Smooth muscle cell (in vitro differentiated cells): ENCODE measurements at regions not wholly inside any gene's neighbourhood (a gene's known extent, or its start where the extent isn't known, plus 50 kb on each side); places are given as distances from the start of the nearest gene placed in this dataset.

Experiments used
- DNase-seq: peaks from one replicate; lab custom pipeline; 2025; ENCODE audit not compliant: unreplicated experiment; lab: John Stamatoyannopoulos, UW
- H2AFZ ChIP-seq: fragments of 200-600 bp; sonication (generic); 2 replicates; pipeline ENCODE4 v1.6.0; 2016; ENCODE audit warnings: antibody characterized with exemption, low read depth, mild to moderate bottlenecking
- H3F3A ChIP-seq: fragments of 200-600 bp; sonication (generic); 2 replicates; pipeline ENCODE4 v1.6.0; 2017; ENCODE audit warnings: antibody characterized with exemption, low read depth
- H3K27ac ChIP-seq: fragments of 200-600 bp; sonication (generic); 2 replicates; pipeline ENCODE4 v1.5.1; 2016; ENCODE audit warnings: low read depth, mild to moderate bottlenecking
- H3K27me3 ChIP-seq: fragments of 200-600 bp; sonication (generic); 2 replicates; pipeline ENCODE4 v1.6.1; 2016; ENCODE audit warnings: low read depth, mild to moderate bottlenecking
- H3K36me3 ChIP-seq: fragments of 200-600 bp; sonication (generic); 2 replicates; pipeline ENCODE4 v1.5.1; 2016; ENCODE audit warnings: low read depth
- H3K4me1 ChIP-seq: fragments of 200-600 bp; sonication (generic); 2 replicates; pipeline ENCODE4 v1.5.1; 2016; ENCODE audit warnings: low read depth
- H3K4me2 ChIP-seq: fragments of 200-600 bp; sonication (generic); 2 replicates; pipeline ENCODE4 v1.6.0; 2016; ENCODE audit warnings: mild to moderate bottlenecking
- H3K4me3 ChIP-seq: fragments of 200-600 bp; sonication (generic); 2 replicates; pipeline ENCODE4 v1.5.1; 2016; ENCODE audit warnings: mild to moderate bottlenecking
- H3K79me2 ChIP-seq: fragments of 200-600 bp; sonication (generic); 2 replicates; pipeline ENCODE4 v1.6.0; 2016; ENCODE audit warnings: low read depth, mild to moderate bottlenecking
- H3K9ac ChIP-seq: fragments of 200-600 bp; sonication (generic); 2 replicates; pipeline ENCODE4 v1.6.0; 2016; ENCODE audit warnings: low read depth
- H3K9me3 ChIP-seq: fragments of 200-600 bp; sonication (generic); replicated peaks from 2 replicates; pipeline ENCODE4 v1.5.1; 2016; ENCODE audit warnings: low read depth
- H4K20me1 ChIP-seq: fragments of 200-600 bp; sonication (generic); 2 replicates; pipeline ENCODE4 v1.6.0; 2016; ENCODE audit warnings: low read depth
- WGBS: methylation state at CpG from one replicate; pipeline ENCODE4 v1.1.7; 2016; ENCODE audit warnings: low lambda C conversion rate; 5-methylcytosine and 5-hydroxymethylcytosine counted together
- TF ChIP-seq, protein P1 (sequence below): fragments of 200-600 bp; sonication (generic); IDR thresholded peaks from 2 replicates; pipeline ENCODE4 v1.5.1; 2017; ENCODE audit warnings: borderline replicate concordance, mild to moderate bottlenecking, antibody characterized with exemption; ENCODE audit not compliant: insufficient read depth, poor library complexity, severe bottlenecking

DNA sequence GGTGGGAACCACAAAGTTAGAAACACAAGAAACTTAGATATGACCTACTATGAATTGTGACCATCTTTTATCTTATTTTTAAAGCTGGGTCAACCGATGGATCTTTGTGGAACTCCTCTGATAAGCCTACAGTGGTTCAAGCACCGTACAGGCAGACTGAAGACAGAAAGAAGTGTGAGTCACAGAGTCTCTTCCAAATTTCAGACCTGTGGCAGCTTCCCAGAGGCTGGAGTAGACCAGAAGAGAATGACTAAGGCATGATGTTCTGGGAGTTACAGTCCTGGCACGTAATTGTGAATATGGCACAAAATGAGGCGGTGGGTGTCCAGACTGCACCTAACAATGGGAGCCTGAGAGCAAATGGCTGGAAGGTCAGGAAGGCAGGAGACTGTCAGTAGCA, 70.0 kb downstream of the LMO4 start:
- no peaks in the 10 kb centered on the region for H3K79me2 ChIP-seq
- H3K9me3 ChIP-seq: no peaks in the 10 kb centered on the region
- peak overlapping the region; percentile 72 for H3K27ac ChIP-seq
- H2AFZ ChIP-seq: no peak overlapping the region
- 56% methylated on average over 4 of the region's 4 CpGs for WGBS
- no peaks in the 10 kb centered on the region for H4K20me1 ChIP-seq
- TF ChIP-seq, protein P1, sequence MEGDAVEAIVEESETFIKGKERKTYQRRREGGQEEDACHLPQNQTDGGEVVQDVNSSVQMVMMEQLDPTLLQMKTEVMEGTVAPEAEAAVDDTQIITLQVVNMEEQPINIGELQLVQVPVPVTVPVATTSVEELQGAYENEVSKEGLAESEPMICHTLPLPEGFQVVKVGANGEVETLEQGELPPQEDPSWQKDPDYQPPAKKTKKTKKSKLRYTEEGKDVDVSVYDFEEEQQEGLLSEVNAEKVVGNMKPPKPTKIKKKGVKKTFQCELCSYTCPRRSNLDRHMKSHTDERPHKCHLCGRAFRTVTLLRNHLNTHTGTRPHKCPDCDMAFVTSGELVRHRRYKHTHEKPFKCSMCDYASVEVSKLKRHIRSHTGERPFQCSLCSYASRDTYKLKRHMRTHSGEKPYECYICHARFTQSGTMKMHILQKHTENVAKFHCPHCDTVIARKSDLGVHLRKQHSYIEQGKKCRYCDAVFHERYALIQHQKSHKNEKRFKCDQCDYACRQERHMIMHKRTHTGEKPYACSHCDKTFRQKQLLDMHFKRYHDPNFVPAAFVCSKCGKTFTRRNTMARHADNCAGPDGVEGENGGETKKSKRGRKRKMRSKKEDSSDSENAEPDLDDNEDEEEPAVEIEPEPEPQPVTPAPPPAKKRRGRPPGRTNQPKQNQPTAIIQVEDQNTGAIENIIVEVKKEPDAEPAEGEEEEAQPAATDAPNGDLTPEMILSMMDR: no peak
- H3K36me3 ChIP-seq: no peaks in the 10 kb centered on the region
- H3K4me2 ChIP-seq: no peak overlapping the region
- no peaks in the 10 kb centered on the region for H3F3A ChIP-seq
- H3K4me1 ChIP-seq: peaks cover 4% of the 10 kb centered on the region
- H3K4me3 ChIP-seq: no peak overlapping the region
- no peaks in the 10 kb centered on the region for H3K27me3 ChIP-seq
- DNase-seq: no peak
- peak overlapping the region; percentile 24 for H3K9ac ChIP-seq

- H3K9ac ChIP-seq: peak overlapping the region; percentile 24
Measured at GRCh38 chr1:87399264-87399663, 70.6 kb downstream of the LMO4 start.

GRCh38 chr1:87399701-87400100, 71.0 kb downstream of the LMO4 start:
- no peak overlapping the region for H2AFZ ChIP-seq
- no peak overlapping the region for H3K4me3 ChIP-seq
- 89% methylated on average over 4 of the region's 4 CpGs for WGBS
- no peaks in the 10 kb centered on the region for H3K27me3 ChIP-seq
- H3F3A ChIP-seq: no peaks in the 10 kb centered on the region
- TF ChIP-seq, protein P1: no peak
- peaks cover 4% of the 10 kb centered on the region for H3K4me1 ChIP-seq
- no peaks in the 10 kb centered on the region for H4K20me1 ChIP-seq
- no peaks in the 10 kb centered on the region for H3K9me3 ChIP-seq
- DNase-seq: no peak
- no peaks in the 10 kb centered on the region for H3K79me2 ChIP-seq
- H3K27ac ChIP-seq: peak overlapping the region; percentile 72
- no peak overlapping the region for H3K4me2 ChIP-seq
- H3K9ac ChIP-seq: no peak overlapping the region
- H3K36me3 ChIP-seq: no peaks in the 10 kb centered on the region

More at GRCh38 chr1:87399264-87399663, 70.6 kb downstream of the LMO4 start:
- H3K79me2 ChIP-seq: no peaks in the 10 kb centered on the region
- TF ChIP-seq, protein P1: no peak
- DNase-seq: no peak
- 79% methylated on average over 2 of the region's 2 CpGs for WGBS
- H4K20me1 ChIP-seq: no peaks in the 10 kb centered on the region
- peaks cover 4% of the 10 kb centered on the region for H3K4me1 ChIP-seq
- no peaks in the 10 kb centered on the region for H3F3A ChIP-seq
- H3K27me3 ChIP-seq: no peaks in the 10 kb centered on the region
- H3K9me3 ChIP-seq: no peaks in the 10 kb centered on the region
- no peak overlapping the region for H3K4me3 ChIP-seq
- no peak overlapping the region for H3K4me2 ChIP-seq
- H3K27ac ChIP-seq: peak overlapping the region; percentile 72
- H3K36me3 ChIP-seq: no peaks in the 10 kb centered on the region
- H2AFZ ChIP-seq: no peak overlapping the region

DNA sequence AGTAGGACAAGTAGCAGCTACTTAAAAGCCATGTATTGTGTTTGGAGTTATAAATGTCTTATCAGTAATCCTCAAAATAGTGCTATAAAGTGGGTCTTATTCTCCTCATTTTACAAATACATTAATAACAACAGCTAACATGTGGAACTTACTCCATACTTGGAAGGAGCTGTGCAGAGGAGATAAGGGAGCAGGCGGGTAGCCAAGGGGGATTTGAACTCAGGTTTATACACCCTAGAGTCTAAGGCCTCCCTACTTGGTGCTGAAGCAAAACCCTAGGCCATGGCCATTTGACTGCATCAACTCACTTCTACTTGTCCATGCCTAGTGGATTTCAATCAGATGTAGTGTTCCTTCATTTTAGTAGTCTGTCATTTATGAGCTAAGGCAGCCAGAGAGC, 72.1 kb downstream of the LMO4 start:
- H3K9me3 ChIP-seq: no peaks in the 10 kb centered on the region
- TF ChIP-seq, protein P1: no peak
- H3F3A ChIP-seq: no peaks in the 10 kb centered on the region
- peaks cover 4% of the 10 kb centered on the region for H3K4me1 ChIP-seq
- no peak overlapping the region for H3K4me3 ChIP-seq
- H3K79me2 ChIP-seq: no peaks in the 10 kb centered on the region
- 95% methylated on average over 1 of the region's 1 CpG for WGBS
- H3K27me3 ChIP-seq: no peaks in the 10 kb centered on the region
- no peaks in the 10 kb centered on the region for H3K36me3 ChIP-seq
- H3K4me2 ChIP-seq: no peak overlapping the region
- H2AFZ ChIP-seq: no peak overlapping the region
- H3K27ac ChIP-seq: no peak overlapping the region
- DNase-seq: no peak
- no peaks in the 10 kb centered on the region for H4K20me1 ChIP-seq
- no peak overlapping the region for H3K9ac ChIP-seq
